ENCODE measurements at regions not wholly inside any gene's neighbourhood (a gene's known extent, or its start where the extent isn't known, plus 50 kb on each side); places are given as distances from the start of the nearest gene placed in this dataset.
"Not testable (repeated sequence)": the region's sequence is repeated elsewhere in the genome, so short reads cannot be mapped to it uniquely, and the experiment has no call there.

DNA sequence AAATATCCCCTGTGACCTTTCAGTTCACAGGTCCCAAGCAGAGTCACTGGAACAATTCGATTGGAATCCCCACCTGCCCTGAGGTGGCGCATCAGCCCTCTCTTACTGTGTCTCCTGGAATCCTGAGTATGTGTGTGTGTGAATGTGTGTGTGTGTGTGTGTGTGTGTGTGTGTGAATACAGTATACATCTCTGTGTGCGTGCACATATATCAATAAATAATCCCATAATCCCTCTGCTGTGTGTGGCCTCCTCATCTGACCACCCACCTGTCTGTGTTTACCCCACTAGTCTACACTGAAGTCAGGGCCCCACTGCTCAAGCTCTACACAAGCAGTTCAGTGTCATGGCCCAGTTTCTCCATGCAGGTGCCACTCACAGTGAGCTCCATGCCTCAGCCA, 187.4 kb downstream of the ERCC6L2 start:
- no peak overlapping the region for H3K27ac ChIP-seq (ENCODE audit: low read depth, low read length)
- H3K27me3 ChIP-seq (ENCODE audit: insufficient read depth, low read length) = peaks cover 9% of the 10 kb centered on the region; the same call in 1 of the 2 replicates
- no peaks in the 10 kb centered on the region for H3K36me3 ChIP-seq (ENCODE audit: insufficient read depth, low read length)
- no peak overlapping the region for H3K4me3 ChIP-seq (ENCODE audit: low read depth, low read length)
- H3K79me2 ChIP-seq (ENCODE audit: control insufficient read depth, insufficient read depth, low read length, unreplicated experiment) = no peaks in the 10 kb centered on the region
- H3K4me1 ChIP-seq (ENCODE audit: control insufficient read depth, insufficient read depth, low read length, unreplicated experiment) = peaks cover 8% of the 10 kb centered on the region
- H2AFZ ChIP-seq (ENCODE audit: low read length, unreplicated experiment) = no peak overlapping the region

DNA sequence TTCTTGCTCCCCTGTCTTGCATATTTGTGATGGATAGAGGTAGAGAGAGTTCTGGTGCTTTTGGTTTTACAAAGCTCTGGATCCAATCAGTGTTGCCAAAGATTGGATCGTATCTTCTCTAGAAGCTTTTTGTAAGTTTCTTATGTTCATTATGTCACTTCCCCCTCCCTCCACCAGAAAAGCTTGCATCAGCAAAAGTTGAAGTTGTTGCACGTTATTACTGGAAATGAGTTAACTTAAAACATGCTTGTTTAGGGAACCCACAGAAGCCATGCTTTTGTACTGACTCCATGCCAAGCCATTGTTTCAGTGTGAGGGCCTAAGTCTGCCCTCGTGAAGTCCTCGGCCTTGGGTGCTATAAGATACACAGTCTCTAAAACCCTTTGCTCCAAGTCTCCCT, 186.5 kb downstream of the ERCC6L2 start:
- H3K27ac ChIP-seq (ENCODE audit: low read depth, low read length) = no peak overlapping the region
- H3K27me3 ChIP-seq (ENCODE audit: insufficient read depth, low read length) = peaks cover 9% of the 10 kb centered on the region; the same call in 1 of the 2 replicates
- no peak overlapping the region for H2AFZ ChIP-seq (ENCODE audit: low read length, unreplicated experiment)
- no peaks in the 10 kb centered on the region for H3K36me3 ChIP-seq (ENCODE audit: insufficient read depth, low read length)
- H3K4me1 ChIP-seq (ENCODE audit: control insufficient read depth, insufficient read depth, low read length, unreplicated experiment) = peaks cover 8% of the 10 kb centered on the region
- H3K79me2 ChIP-seq (ENCODE audit: control insufficient read depth, insufficient read depth, low read length, unreplicated experiment) = no peaks in the 10 kb centered on the region
- no peak overlapping the region for H3K4me3 ChIP-seq (ENCODE audit: low read depth, low read length)

DNA sequence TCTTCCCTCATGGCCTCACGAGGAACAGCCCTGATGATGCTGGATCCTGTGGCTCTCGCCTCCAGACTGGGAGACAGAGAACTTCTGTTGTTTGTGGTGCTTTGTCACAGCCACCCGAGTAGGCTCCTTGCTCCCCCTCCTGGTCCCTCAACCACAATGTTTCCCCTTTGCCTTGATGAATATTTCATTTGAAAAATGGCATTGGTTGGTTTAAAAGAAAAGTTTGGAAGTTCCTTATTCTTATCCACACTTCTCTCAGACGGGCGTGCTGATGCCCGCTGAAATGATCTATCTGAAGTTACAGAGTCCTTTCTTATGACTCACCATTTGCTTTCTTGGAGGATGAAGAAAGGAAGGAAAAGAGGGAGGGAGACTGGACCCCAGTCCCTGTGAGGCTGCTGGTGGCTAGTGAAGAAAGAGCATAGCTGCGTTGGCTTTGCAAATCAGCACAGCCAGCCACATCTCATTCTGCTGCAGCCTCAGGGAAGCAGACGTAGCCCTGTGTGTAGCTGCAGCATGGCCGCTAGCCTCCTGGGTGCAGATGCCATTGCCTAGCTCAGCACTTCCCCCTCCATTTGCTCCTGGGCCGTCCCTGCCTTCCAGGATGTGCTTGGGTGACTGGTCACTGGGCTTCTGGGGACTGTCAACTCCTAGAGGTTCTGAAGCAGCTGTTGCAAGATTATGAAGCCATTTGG, 185.9 kb downstream of the ERCC6L2 start:
- H3K27me3 ChIP-seq (ENCODE audit: insufficient read depth, low read length) = peaks cover 9% of the 10 kb centered on the region; the same call in 1 of the 2 replicates
- H2AFZ ChIP-seq (ENCODE audit: low read length, unreplicated experiment) = peak overlapping the region; percentile 1
- H3K36me3 ChIP-seq (ENCODE audit: insufficient read depth, low read length) = no peaks in the 10 kb centered on the region
- peaks cover 8% of the 10 kb centered on the region for H3K4me1 ChIP-seq (ENCODE audit: control insufficient read depth, insufficient read depth, low read length, unreplicated experiment)
- no peak overlapping the region for H3K27ac ChIP-seq (ENCODE audit: low read depth, low read length)
- H3K4me3 ChIP-seq (ENCODE audit: low read depth, low read length) = no peak overlapping the region
- H3K79me2 ChIP-seq (ENCODE audit: control insufficient read depth, insufficient read depth, low read length, unreplicated experiment) = no peaks in the 10 kb centered on the region

DNA sequence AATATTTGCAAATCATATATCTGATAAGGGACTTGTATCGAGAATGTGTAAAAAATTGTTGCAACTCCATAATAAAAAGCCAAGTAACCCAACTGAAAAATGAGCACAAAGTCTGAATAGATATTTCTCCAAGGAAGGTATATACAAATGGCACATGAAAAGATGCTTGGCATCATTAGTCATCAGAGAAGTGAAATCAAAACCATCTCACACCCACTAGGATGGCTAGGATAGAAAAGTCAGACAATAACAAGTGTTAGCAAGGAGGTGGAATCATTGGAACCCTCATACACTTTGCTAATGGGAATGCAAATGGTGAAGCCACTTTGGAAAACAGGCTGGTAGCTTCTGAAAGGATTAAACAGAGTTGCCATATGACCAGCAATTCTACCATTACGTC, 182.7 kb downstream of the ERCC6L2 start:
- Histone ChIP-seq H3K27me3 (ENCODE audit: insufficient read depth, low read length) (peaks cover 20% of the 10 kb centered on the region; the same call in 1 of the 2 replicates), H3K79me2 (ENCODE audit: control insufficient read depth, insufficient read depth, low read length, unreplicated experiment) (no peaks in the 10 kb centered on the region), H3K4me1 (ENCODE audit: control insufficient read depth, insufficient read depth, low read length, unreplicated experiment) (peaks cover 8% of the 10 kb centered on the region), H2AFZ (ENCODE audit: low read length, unreplicated experiment) (no peak overlapping the region), H3K36me3 (ENCODE audit: insufficient read depth, low read length) (no peaks in the 10 kb centered on the region), H3K27ac (ENCODE audit: low read depth, low read length) (no peak overlapping the region), H3K4me3 (ENCODE audit: low read depth, low read length) (no peak overlapping the region)

DNA sequence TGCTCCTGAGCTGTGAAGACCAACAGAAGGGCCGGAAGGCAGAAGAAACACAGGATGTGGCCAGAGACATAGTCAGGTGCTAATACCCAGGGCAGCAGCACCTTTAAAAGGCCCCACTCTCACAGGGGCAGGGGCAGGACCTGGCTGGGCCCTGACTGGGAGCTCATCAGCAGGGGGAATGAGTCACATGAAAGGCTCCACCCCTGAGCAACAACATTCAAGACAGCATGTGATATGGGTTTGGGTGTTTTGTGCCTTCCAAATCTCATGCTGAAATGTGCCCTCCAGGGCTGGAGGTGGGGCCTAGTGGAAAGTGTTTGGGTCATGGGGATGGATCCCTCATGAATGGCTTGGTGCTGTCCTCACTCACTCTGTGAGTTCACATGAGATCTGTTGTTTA, 181.7 kb downstream of the ERCC6L2 start:
- no peak overlapping the region for H2AFZ ChIP-seq (ENCODE audit: low read length, unreplicated experiment)
- no peaks in the 10 kb centered on the region for H3K36me3 ChIP-seq (ENCODE audit: insufficient read depth, low read length)
- H3K4me1 ChIP-seq (ENCODE audit: control insufficient read depth, insufficient read depth, low read length, unreplicated experiment) = peaks cover 8% of the 10 kb centered on the region
- H3K4me3 ChIP-seq (ENCODE audit: low read depth, low read length) = no peak overlapping the region
- no peak overlapping the region for H3K27ac ChIP-seq (ENCODE audit: low read depth, low read length)
- no peaks in the 10 kb centered on the region for H3K79me2 ChIP-seq (ENCODE audit: control insufficient read depth, insufficient read depth, low read length, unreplicated experiment)
- peaks cover 30% of the 10 kb centered on the region for H3K27me3 ChIP-seq (ENCODE audit: insufficient read depth, low read length)

DNA sequence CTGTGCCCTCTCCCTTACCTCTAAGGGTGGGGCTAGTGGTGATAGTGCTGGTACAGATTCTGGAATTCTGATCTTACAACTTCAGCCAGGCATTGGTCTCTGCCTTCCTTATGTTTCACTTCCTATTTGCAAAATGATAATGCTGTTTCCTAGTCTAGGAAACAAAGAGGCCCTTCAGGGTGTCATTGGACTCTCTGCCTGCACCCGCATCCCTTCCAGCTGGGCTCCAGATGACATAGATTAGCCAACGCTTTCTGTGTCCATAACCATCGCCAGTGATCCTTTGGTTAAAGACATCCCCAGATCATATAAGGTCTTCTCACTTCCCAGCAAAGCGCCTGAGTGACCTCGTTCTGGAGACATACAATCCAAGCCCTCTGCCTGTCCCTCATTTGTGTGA, 180.7 kb downstream of the ERCC6L2 start:
- Histone ChIP-seq H3K4me3 (ENCODE audit: low read depth, low read length) (no peak overlapping the region), H3K27ac (ENCODE audit: low read depth, low read length) (no peak overlapping the region), H3K4me1 (ENCODE audit: control insufficient read depth, insufficient read depth, low read length, unreplicated experiment) (peaks cover 1% of the 10 kb centered on the region), H3K27me3 (ENCODE audit: insufficient read depth, low read length) (peaks cover 37% of the 10 kb centered on the region), H3K79me2 (ENCODE audit: control insufficient read depth, insufficient read depth, low read length, unreplicated experiment) (no peaks in the 10 kb centered on the region), H3K36me3 (ENCODE audit: insufficient read depth, low read length) (no peaks in the 10 kb centered on the region), H2AFZ (ENCODE audit: low read length, unreplicated experiment) (no peak overlapping the region)

DNA sequence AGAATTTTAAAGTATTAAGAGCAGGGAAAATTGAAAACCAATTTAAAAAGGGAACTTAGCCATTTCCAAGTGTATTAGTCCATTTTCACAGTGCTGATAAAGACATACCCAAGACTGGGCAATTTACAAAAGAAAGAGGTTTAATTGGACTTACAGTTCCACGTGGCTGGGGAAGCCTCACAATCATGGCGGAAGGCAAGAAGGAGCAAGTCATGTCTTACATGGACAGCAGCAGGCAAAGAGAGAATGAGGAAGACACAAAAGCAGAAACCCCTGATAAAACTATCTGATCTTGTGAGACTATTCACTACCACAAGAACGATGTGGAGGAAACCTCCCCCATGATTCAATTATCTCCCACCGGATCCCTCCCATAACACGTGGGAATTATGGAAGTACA, 178.8 kb downstream of the ERCC6L2 start:
- H3K79me2 ChIP-seq (ENCODE audit: control insufficient read depth, insufficient read depth, low read length, unreplicated experiment); H3K4me1 ChIP-seq (ENCODE audit: control insufficient read depth, insufficient read depth, low read length, unreplicated experiment); H3K36me3 ChIP-seq (ENCODE audit: insufficient read depth, low read length); H3K27ac ChIP-seq (ENCODE audit: low read depth, low read length); H3K4me3 ChIP-seq (ENCODE audit: low read depth, low read length); H2AFZ ChIP-seq (ENCODE audit: low read length, unreplicated experiment): not testable (repeated sequence)
- peaks cover 36% of the 10 kb centered on the region for H3K27me3 ChIP-seq (ENCODE audit: insufficient read depth, low read length)

DNA sequence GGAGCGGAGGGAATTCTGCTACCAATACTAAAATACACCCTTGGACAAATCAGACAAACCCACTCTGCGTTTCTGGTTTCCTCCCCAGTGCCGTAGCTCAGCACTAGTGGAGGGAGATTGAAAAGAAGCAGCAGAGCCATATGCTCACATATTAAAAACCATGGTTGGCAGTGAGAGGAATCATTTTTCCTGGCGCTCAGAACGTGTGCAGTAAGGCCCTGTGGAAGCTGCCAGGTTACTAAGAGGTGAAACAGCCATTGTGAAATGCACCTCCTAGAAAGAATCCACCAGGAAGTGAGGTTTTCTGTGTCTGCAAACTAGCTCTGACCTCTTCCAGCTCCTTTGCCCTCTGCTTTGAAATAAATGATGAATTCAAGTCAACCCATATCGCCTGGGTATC, 177.2 kb downstream of the ERCC6L2 start:
- Histone ChIP-seq H3K79me2 (ENCODE audit: control insufficient read depth, insufficient read depth, low read length, unreplicated experiment) (no peaks in the 10 kb centered on the region), H3K27ac (ENCODE audit: low read depth, low read length) (no peak overlapping the region), H3K27me3 (ENCODE audit: insufficient read depth, low read length) (peaks cover 31% of the 10 kb centered on the region), H3K4me1 (ENCODE audit: control insufficient read depth, insufficient read depth, low read length, unreplicated experiment) (no peaks in the 10 kb centered on the region), H2AFZ (ENCODE audit: low read length, unreplicated experiment) (no peak overlapping the region), H3K36me3 (ENCODE audit: insufficient read depth, low read length) (no peaks in the 10 kb centered on the region), H3K4me3 (ENCODE audit: low read depth, low read length) (no peak overlapping the region)

DNA sequence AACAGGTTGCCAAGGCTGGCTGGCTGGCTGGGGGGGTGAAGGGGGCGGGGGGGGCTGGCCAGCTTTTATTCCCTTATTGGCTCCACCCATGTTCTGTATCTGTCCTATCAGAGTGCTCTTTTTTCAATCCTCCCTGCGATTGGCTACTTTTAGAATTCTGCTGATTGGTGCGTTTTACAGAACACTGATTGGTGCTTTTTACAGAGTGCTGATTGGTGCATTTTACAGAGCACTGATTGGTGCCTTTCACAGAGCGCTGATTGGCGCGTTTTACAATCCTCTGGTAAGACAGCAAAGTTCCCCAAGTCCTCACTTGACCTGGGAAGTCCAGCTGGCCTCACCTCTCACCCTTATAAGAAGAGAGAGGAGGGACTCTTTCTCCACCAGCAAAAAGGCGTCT, 175.9 kb downstream of the ERCC6L2 start:
- Histone ChIP-seq H3K36me3 (ENCODE audit: insufficient read depth, low read length) (no peaks in the 10 kb centered on the region), H3K4me1 (ENCODE audit: control insufficient read depth, insufficient read depth, low read length, unreplicated experiment) (no peaks in the 10 kb centered on the region), H3K27ac (ENCODE audit: low read depth, low read length) (no peak overlapping the region), H3K27me3 (ENCODE audit: insufficient read depth, low read length) (peaks cover 44% of the 10 kb centered on the region), H3K4me3 (ENCODE audit: low read depth, low read length) (no peak overlapping the region), H3K79me2 (ENCODE audit: control insufficient read depth, insufficient read depth, low read length, unreplicated experiment) (no peaks in the 10 kb centered on the region), H2AFZ (ENCODE audit: low read length, unreplicated experiment) (no peak overlapping the region)

DNA sequence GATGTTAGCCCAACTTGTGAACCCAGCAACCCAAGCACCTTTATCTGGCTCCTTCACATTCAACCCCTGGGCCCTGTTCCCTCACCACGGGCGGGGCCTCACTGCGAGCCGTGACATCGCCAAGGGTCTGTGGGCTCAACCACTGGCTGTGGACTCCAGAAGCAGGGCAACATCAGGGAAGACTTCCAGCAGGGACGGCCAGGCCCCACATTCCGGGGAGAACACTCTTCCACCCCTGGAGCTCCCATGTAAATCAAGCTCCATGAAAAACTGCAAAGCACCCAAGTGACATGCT, 175.3 kb downstream of the ERCC6L2 start:
- Histone ChIP-seq H3K27me3 (ENCODE audit: insufficient read depth, low read length) (peaks cover 50% of the 10 kb centered on the region), H3K36me3 (ENCODE audit: insufficient read depth, low read length) (no peaks in the 10 kb centered on the region), H3K27ac (ENCODE audit: low read depth, low read length) (no peak overlapping the region), H2AFZ (ENCODE audit: low read length, unreplicated experiment) (no peak overlapping the region), H3K4me1 (ENCODE audit: control insufficient read depth, insufficient read depth, low read length, unreplicated experiment) (no peaks in the 10 kb centered on the region), H3K79me2 (ENCODE audit: control insufficient read depth, insufficient read depth, low read length, unreplicated experiment) (no peaks in the 10 kb centered on the region), H3K4me3 (ENCODE audit: low read depth, low read length) (no peak overlapping the region)

DNA sequence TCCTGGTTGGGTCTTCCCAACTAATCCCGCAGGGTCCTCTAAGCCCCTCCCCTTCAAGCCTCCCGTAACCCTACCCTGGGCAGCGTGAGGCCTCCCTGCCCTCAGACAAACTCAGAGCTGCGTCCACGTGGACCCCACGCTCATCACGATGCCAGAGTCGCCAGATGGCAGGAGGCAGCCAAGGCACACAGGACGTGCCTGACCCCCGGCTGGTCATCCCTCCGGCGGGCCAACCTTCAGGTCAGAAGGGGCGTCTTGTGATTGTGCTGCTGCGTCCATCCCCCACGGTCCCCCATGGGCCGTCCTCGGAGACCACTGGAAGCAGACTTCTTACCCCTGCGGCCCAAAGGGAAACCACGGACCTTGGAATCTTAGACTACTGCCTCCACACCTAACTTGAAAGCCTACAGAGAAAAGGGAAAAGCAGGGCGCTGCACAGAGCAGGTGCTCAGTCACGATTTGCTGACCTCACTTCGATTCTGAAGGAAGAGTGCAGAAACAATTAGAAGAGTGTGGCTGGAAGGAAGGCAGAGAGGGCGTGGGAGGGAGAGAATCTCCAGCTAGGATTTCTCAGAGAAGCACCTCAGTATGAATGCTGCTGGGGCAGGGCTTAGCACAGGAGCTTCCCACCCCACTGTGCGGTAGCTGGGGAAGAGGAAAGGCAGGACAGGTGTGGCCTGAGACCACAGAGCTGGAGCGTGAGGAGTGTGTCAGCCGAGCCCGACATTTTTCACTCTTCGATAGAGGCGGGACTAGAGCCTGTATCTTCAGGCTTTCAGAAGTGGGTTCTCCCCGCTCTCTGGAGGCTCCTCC, 174.8 kb downstream of the ERCC6L2 start:
- Histone ChIP-seq H3K4me1 (ENCODE audit: control insufficient read depth, insufficient read depth, low read length, unreplicated experiment) (no peaks in the 10 kb centered on the region), H3K36me3 (ENCODE audit: insufficient read depth, low read length) (no peaks in the 10 kb centered on the region), H2AFZ (ENCODE audit: low read length, unreplicated experiment) (no peak overlapping the region), H3K27ac (ENCODE audit: low read depth, low read length) (no peak overlapping the region), H3K79me2 (ENCODE audit: control insufficient read depth, insufficient read depth, low read length, unreplicated experiment) (no peaks in the 10 kb centered on the region), H3K27me3 (ENCODE audit: insufficient read depth, low read length) (peaks cover 54% of the 10 kb centered on the region), H3K4me3 (ENCODE audit: low read depth, low read length) (no peak overlapping the region)
